ENCODE measurements at regions not wholly inside any gene's neighbourhood (a gene's known extent, or its start where the extent isn't known, plus 50 kb on each side); places are given as distances from the start of the nearest gene placed in this dataset.

GRCh38 chr15:75126864-75127580 lies 74.7 kb upstream of the C15orf39 start:
- no peaks in the 10 kb centered on the region for H3K9me3 Mint-ChIP-seq
- H3K27me3 Mint-ChIP-seq, result no peaks in the 10 kb centered on the region
- Histone ChIP-seq H3K27ac (ENCODE audit: low read length) (no peak overlapping the region), H3K4me1 (ENCODE audit: control insufficient read depth in 1 of 2, extremely low read depth in 1 of 2, insufficient read depth in 2 of 2, low read length in 2 of 2) (peaks cover 0 to 26% of the 10 kb centered on the region in 2 experiments), H3K27me3 (replicated peaks in 1 of 2; ENCODE audit: control insufficient read depth in 2 of 2, extremely low read depth in 1 of 2, insufficient read depth in 2 of 2, low read length in 1 of 2) (peaks cover 0 to 6% of the 10 kb centered on the region in 2 experiments), H3K36me3 (ENCODE audit: control insufficient read depth in 2 of 2, extremely low read depth in 1 of 2, insufficient read depth in 1 of 2, low read length in 1 of 2) (no peaks in the 10 kb centered on the region), H3K4me3 (ENCODE audit: control insufficient read depth in 1 of 2, extremely low read depth in 1 of 2, low read length in 1 of 2) (no peak overlapping the region), H3K9me3 (no peaks in the 10 kb centered on the region)
- no peaks in the 10 kb centered on the region for H3K36me3 Mint-ChIP-seq
- POLR2A ChIA-PET, result no interaction called here
- CTCF ChIA-PET, result interaction anchor here in 1 of 2 donors (0.6 kb wide), 1 partner anchor 1079 kb away, joined by 5 read pairs; no protein-coding TSS in a partner anchor
- H3K4me3 Mint-ChIP-seq, result no peak overlapping the region
- no peak for DNase-seq
- peaks cover 11 to 25% (median 13%) of the 10 kb centered on the region in 3 donors for H3K4me1 Mint-ChIP-seq
- no peak for ATAC-seq (replicated peaks in 1 of 4)
- no peak overlapping the region for H3K27ac Mint-ChIP-seq
- WGBS (ENCODE audit: insufficient coverage), result 100% methylated on average over 5 of the region's 10 CpGs

GRCh38 chr15:75129788-75130187 lies 71.9 kb upstream of the C15orf39 start:
- no peaks in the 10 kb centered on the region for H3K36me3 Mint-ChIP-seq
- no peak overlapping the region for H3K4me3 Mint-ChIP-seq
- no peak overlapping the region for H3K27ac Mint-ChIP-seq
- no peak overlapping the region for H3K4me3 ChIP-seq (ENCODE audit: control insufficient read depth in 1 of 2, extremely low read depth in 1 of 2, low read length in 1 of 2)
- WGBS (ENCODE audit: insufficient coverage), result 100% methylated on average over 3 of the region's 4 CpGs
- peaks cover 0 to 4% of the 10 kb centered on the region in 2 experiments for H3K27me3 ChIP-seq (replicated peaks in 1 of 2; ENCODE audit: control insufficient read depth in 2 of 2, extremely low read depth in 1 of 2, insufficient read depth in 2 of 2, low read length in 1 of 2)
- no peaks in the 10 kb centered on the region for H3K36me3 ChIP-seq (ENCODE audit: control insufficient read depth in 2 of 2, extremely low read depth in 1 of 2, insufficient read depth in 1 of 2, low read length in 1 of 2)
- H3K27ac ChIP-seq (ENCODE audit: low read length), result no peak overlapping the region
- no peaks in the 10 kb centered on the region for H3K9me3 Mint-ChIP-seq
- H3K9me3 ChIP-seq, result no peaks in the 10 kb centered on the region
- DNase-seq (no peak), ATAC-seq (replicated peaks in 1 of 4) (no peak)
- ChIA-PET POLR2A (no interaction called here), CTCF (no interaction called here)
- no peaks in the 10 kb centered on the region for H3K27me3 Mint-ChIP-seq
- peaks cover 11 to 25% (median 13%) of the 10 kb centered on the region in 3 donors for H3K4me1 Mint-ChIP-seq
- H3K4me1 ChIP-seq (ENCODE audit: control insufficient read depth in 1 of 2, extremely low read depth in 1 of 2, insufficient read depth in 2 of 2, low read length in 2 of 2), result peaks cover 0 to 26% of the 10 kb centered on the region in 2 experiments

GRCh38 chr15:75131269-75131643 lies 70.4 kb upstream of the C15orf39 start:
- Mint-ChIP-seq H3K27ac (peak overlapping the region; percentile 9 to 82), H3K36me3 (no peaks in the 10 kb centered on the region), H3K9me3 (no peaks in the 10 kb centered on the region), H3K4me3 (peak overlapping the region; percentile 71 to 74 (median 73)), H3K4me1 (peaks cover 11 to 23% (median 13%) of the 10 kb centered on the region in 3 donors), H3K27me3 (no peaks in the 10 kb centered on the region)
- POLR2A ChIA-PET, result interaction anchor here in 1 of 2 donors (0.6 kb wide), 1 partner anchor 448 kb away, joined by 9 read pairs; the partner anchor contains the start of gene PTPN9
- Histone ChIP-seq H3K4me3 (ENCODE audit: control insufficient read depth in 1 of 2, extremely low read depth in 1 of 2, low read length in 1 of 2) (no peak overlapping the region), H3K4me1 (ENCODE audit: control insufficient read depth in 1 of 2, extremely low read depth in 1 of 2, insufficient read depth in 2 of 2, low read length in 2 of 2) (peaks cover 0 to 26% of the 10 kb centered on the region in 2 experiments), H3K27ac (ENCODE audit: low read length) (peak overlapping the region; percentile 36), H3K9me3 (no peaks in the 10 kb centered on the region), H3K36me3 (ENCODE audit: control insufficient read depth in 2 of 2, extremely low read depth in 1 of 2, insufficient read depth in 1 of 2, low read length in 1 of 2) (no peaks in the 10 kb centered on the region), H3K27me3 (replicated peaks in 1 of 2; ENCODE audit: control insufficient read depth in 2 of 2, extremely low read depth in 1 of 2, insufficient read depth in 2 of 2, low read length in 1 of 2) (no peaks in the 10 kb centered on the region)
- DNase-seq, result no peak
- WGBS (ENCODE audit: insufficient coverage), result no CpG with 5 or more reads among the region's 1 CpG
- CTCF ChIA-PET, result interaction anchor here in 1 of 2 donors (0.7 kb wide), 1 partner anchor 102 kb away, joined by 3 read pairs; no protein-coding TSS in a partner anchor
- no peak for ATAC-seq (replicated peaks in 1 of 4)

GRCh38 chr15:75134748-75135147 lies 66.9 kb upstream of the C15orf39 start:
- H3K36me3 Mint-ChIP-seq, result no peaks in the 10 kb centered on the region
- no peaks in the 10 kb centered on the region for H3K9me3 ChIP-seq
- no peak for ATAC-seq (replicated peaks in 1 of 4)
- H3K4me3 ChIP-seq (ENCODE audit: control insufficient read depth in 1 of 2, extremely low read depth in 1 of 2, low read length in 1 of 2), result no peak overlapping the region
- CTCF ChIA-PET, result no interaction called here
- no peak overlapping the region for H3K27ac ChIP-seq (ENCODE audit: low read length)
- DNase-seq, result no peak
- WGBS (ENCODE audit: insufficient coverage), result no CpG with 5 or more reads among the region's 2 CpGs
- H3K36me3 ChIP-seq (ENCODE audit: control insufficient read depth in 2 of 2, extremely low read depth in 1 of 2, insufficient read depth in 1 of 2, low read length in 1 of 2), result no peaks in the 10 kb centered on the region
- POLR2A ChIA-PET, result no interaction called here
- peaks cover 11 to 13% (median 11%) of the 10 kb centered on the region in 3 donors for H3K4me1 Mint-ChIP-seq
- no peak overlapping the region for H3K4me3 Mint-ChIP-seq
- peaks cover 0 to 14% of the 10 kb centered on the region in 2 experiments for H3K4me1 ChIP-seq (ENCODE audit: control insufficient read depth in 1 of 2, extremely low read depth in 1 of 2, insufficient read depth in 2 of 2, low read length in 2 of 2)
- no peaks in the 10 kb centered on the region for H3K27me3 Mint-ChIP-seq
- H3K27ac Mint-ChIP-seq, result no peak overlapping the region
- H3K27me3 ChIP-seq (replicated peaks in 1 of 2; ENCODE audit: control insufficient read depth in 2 of 2, extremely low read depth in 1 of 2, insufficient read depth in 2 of 2, low read length in 1 of 2), result no peaks in the 10 kb centered on the region
- H3K9me3 Mint-ChIP-seq, result no peaks in the 10 kb centered on the region

- Histone ChIP-seq H3K36me3 (ENCODE audit: control insufficient read depth in 2 of 2, extremely low read depth in 1 of 2, insufficient read depth in 1 of 2, low read length in 1 of 2) (no peaks in the 10 kb centered on the region), H3K27me3 (replicated peaks in 1 of 2; ENCODE audit: control insufficient read depth in 2 of 2, extremely low read depth in 1 of 2, insufficient read depth in 2 of 2, low read length in 1 of 2) (no peaks in the 10 kb centered on the region), H3K4me1 (ENCODE audit: control insufficient read depth in 1 of 2, extremely low read depth in 1 of 2, insufficient read depth in 2 of 2, low read length in 2 of 2) (peaks cover 0 to 3% of the 10 kb centered on the region in 2 experiments), H3K9me3 (no peaks in the 10 kb centered on the region), H3K4me3 (ENCODE audit: control insufficient read depth in 1 of 2, extremely low read depth in 1 of 2, low read length in 1 of 2) (no peak overlapping the region), H3K27ac (ENCODE audit: low read length) (no peak overlapping the region)
- ChIA-PET CTCF (no interaction called here), POLR2A (no interaction called here)
- H3K36me3 Mint-ChIP-seq, result peaks cover 4% of the 10 kb centered on the region
- H3K27me3 Mint-ChIP-seq, result no peaks in the 10 kb centered on the region
- WGBS (ENCODE audit: insufficient coverage), result 95% methylated on average over 2 of the region's 3 CpGs
- peaks cover 3 to 5% (median 4%) of the 10 kb centered on the region in 3 donors for H3K4me1 Mint-ChIP-seq
- ATAC-seq (replicated peaks in 1 of 4) (no peak), DNase-seq (no peak)
- no peak overlapping the region for H3K4me3 Mint-ChIP-seq
- H3K9me3 Mint-ChIP-seq, result peaks cover 0 to 5% (median 4%) of the 10 kb centered on the region in 3 donors
- H3K27ac Mint-ChIP-seq, result no peak overlapping the region
Measured at GRCh38 chr15:75136118-75136517, 65.6 kb upstream of the C15orf39 start.

- no peak overlapping the region for H3K27ac Mint-ChIP-seq
- no peak overlapping the region for H3K4me3 Mint-ChIP-seq
- no peaks in the 10 kb centered on the region for H3K27me3 Mint-ChIP-seq
- H3K4me3 ChIP-seq (ENCODE audit: control insufficient read depth in 1 of 2, extremely low read depth in 1 of 2, low read length in 1 of 2), result no peak overlapping the region
- DNase-seq (no peak), ATAC-seq (replicated peaks in 1 of 4) (no peak)
- H3K36me3 ChIP-seq (ENCODE audit: control insufficient read depth in 2 of 2, extremely low read depth in 1 of 2, insufficient read depth in 1 of 2, low read length in 1 of 2), result no peaks in the 10 kb centered on the region
- 89% methylated on average over 2 of the region's 2 CpGs for WGBS (ENCODE audit: insufficient coverage)
- ChIA-PET CTCF (no interaction called here), POLR2A (no interaction called here)
- H3K4me1 ChIP-seq (ENCODE audit: control insufficient read depth in 1 of 2, extremely low read depth in 1 of 2, insufficient read depth in 2 of 2, low read length in 2 of 2), result no peaks in the 10 kb centered on the region
- peaks cover 0 to 5% (median 5%) of the 10 kb centered on the region in 3 donors for H3K9me3 Mint-ChIP-seq
- no peaks in the 10 kb centered on the region for H3K4me1 Mint-ChIP-seq
- H3K27ac ChIP-seq (ENCODE audit: low read length), result no peak overlapping the region
- H3K27me3 ChIP-seq (replicated peaks in 1 of 2; ENCODE audit: control insufficient read depth in 2 of 2, extremely low read depth in 1 of 2, insufficient read depth in 2 of 2, low read length in 1 of 2), result no peaks in the 10 kb centered on the region
- no peaks in the 10 kb centered on the region for H3K9me3 ChIP-seq
- peaks cover 5% of the 10 kb centered on the region for H3K36me3 Mint-ChIP-seq
Measured at GRCh38 chr15:75136758-75137157, 64.9 kb upstream of the C15orf39 start.
